K562 (cell line): ENCODE measurements at regions not wholly inside any gene's neighbourhood (a gene's known extent, or its start where the extent isn't known, plus 50 kb on each side); places are given as distances from the start of the nearest gene placed in this dataset.

Experiments used
- ATAC-seq: fragments of 200-7000 bp; cut with Tn5 transposase; 3 replicates; pipeline ENCODE4 v1.9.1; 2020; ENCODE audit warnings: moderate library complexity
- BruUV-seq: library from RNA; stranded (reverse); fragments of 400-500 nt; replicated peaks from 2 replicates; lab custom pipeline; 2021; lab: Mats Ljungman, UMichigan
- CTCF ChIA-PET: fragments of 300-600 bp; formaldehyde crosslinking; extraction: SDS; loops from one replicate; lab custom pipeline; 2021; ENCODE audit warnings: low intra/inter-chr PET ratio; lab: Yijun Ruan, JAX
- POLR2A ChIA-PET: fragments of 300-600, 350-650 bp; sonication (Branson Sonifier 250); formaldehyde crosslinking; extraction: SDS; loops from one replicate; lab custom pipeline; 2021; ENCODE audit warnings: antibody characterized with exemption, inconsistent platforms; lab: Yijun Ruan, JAX
- DNase-seq, 4 experiments: peaks; one replicate each; pipeline versions ENCODE4 v3.0.0 to v3.0.0-alpha.2; 2011 to 2018; ENCODE audit warnings: low spot score in 3 of 4, mixed read lengths in 3 of 4; ENCODE audit errors: extremely low read depth in 1 of 4
- FAIRE-seq: peaks from 2 replicates; lab custom pipeline; 2011; peaks lifted over from hg19 to GRCh38; lab: Jason Lieb, UNC
- H2AFZ ChIP-seq: 2 replicates; pipeline ENCODE4 v1.6.0; 2011; ENCODE audit warnings: low read depth, low read length, control low read depth, inconsistent platforms
- H3K27ac ChIP-seq: fragments of 200-600 bp; 3 replicates; pipeline ENCODE4 v1.8.0; 2011; ENCODE audit warnings: low read depth, mild to moderate bottlenecking, control low read depth, inconsistent platforms, low read length, moderate library complexity, mixed read lengths; ENCODE audit errors: extremely low read depth
- H3K27me3 ChIP-seq, 2 experiments: fragments of 300-600 bp in 1 of 2; 2 replicates in 1 of 2; 3 replicates in 1 of 2; pipeline versions ENCODE4 v1.6.0 to v1.8.0; 2011; ENCODE audit warnings: inconsistent platforms in 2 of 2, low read length in 2 of 2, mild to moderate bottlenecking in 1 of 2, mixed read lengths in 1 of 2, moderate library complexity in 1 of 2; ENCODE audit not compliant: control insufficient read depth in 2 of 2, insufficient read depth in 2 of 2
- H3K36me3 ChIP-seq: fragments of 300-600 bp; 3 replicates; pipeline ENCODE4 v1.8.0; 2011; ENCODE audit warnings: mild to moderate bottlenecking, low read length, inconsistent platforms; ENCODE audit not compliant: control insufficient read depth, insufficient read depth
- H3K4me1 ChIP-seq, 2 experiments: fragments of 200-600 bp in 1 of 2; replicated peaks in 1 of 2; 2 replicates in 1 of 2; 3 replicates in 1 of 2; pipeline versions ENCODE4 v1.5.1 to v1.8.0; 2011; ENCODE audit warnings: inconsistent platforms in 2 of 2, low read length in 2 of 2, mild to moderate bottlenecking in 1 of 2, mixed read lengths in 1 of 2, moderate library complexity in 1 of 2; ENCODE audit not compliant: control insufficient read depth in 2 of 2, insufficient read depth in 2 of 2
- H3K4me2 ChIP-seq: 2 replicates; pipeline ENCODE4 v1.6.1; 2011; ENCODE audit warnings: low read length, control low read depth, inconsistent platforms, mixed read lengths; ENCODE audit not compliant: insufficient read depth
- H3K4me3 ChIP-seq: fragments of 200-600 bp; sonication (generic), shearing (Covaris generic); 2 replicates; pipeline ENCODE4 v1.5.1; 2016; ENCODE audit warnings: control low read depth, inconsistent platforms
- H3K79me2 ChIP-seq: fragments of 200-600 bp; 3 replicates; pipeline ENCODE4 v1.8.0; 2011; ENCODE audit warnings: low read length, inconsistent platforms; ENCODE audit not compliant: control insufficient read depth, insufficient read depth
- H3K9ac ChIP-seq, 2 experiments: 2 replicates each; pipeline versions ENCODE4 v1.6.0 to v1.6.1; 2011; ENCODE audit warnings: low read depth in 2 of 2, low read length in 2 of 2, control low read depth in 1 of 2, inconsistent platforms in 1 of 2, mild to moderate bottlenecking in 1 of 2, mixed read lengths in 1 of 2; ENCODE audit not compliant: insufficient read depth in 1 of 2
- H3K9me1 ChIP-seq: one replicate; pipeline ENCODE4 v1.6.0; 2011; ENCODE audit warnings: inconsistent platforms, mild to moderate bottlenecking, low read length, moderate library complexity; ENCODE audit not compliant: control insufficient read depth, insufficient read depth
- H3K9me3 ChIP-seq: replicated peaks from 2 replicates; pipeline ENCODE4 v1.5.1; 2011; ENCODE audit warnings: low read depth, low read length, inconsistent platforms; ENCODE audit not compliant: control insufficient read depth, insufficient read depth
- H4K20me1 ChIP-seq: replicated peaks from 2 replicates; pipeline ENCODE4 v1.6.1; 2011; ENCODE audit warnings: low read length, inconsistent platforms, mixed read lengths; ENCODE audit not compliant: control insufficient read depth, insufficient read depth
- BRCA1 ChIP-seq, 2 experiments: fragments of 450-650 bp in 1 of 2; sonication (generic) in 1 of 2; formaldehyde crosslinking in 1 of 2; IDR thresholded peaks; 2 replicates each; pipeline versions ENCODE4 v1.5.0 to v1.6.1; 2017 to 2020; ENCODE audit warnings: mild to moderate bottlenecking in 1 of 2, missing genetic modification reagents in 1 of 2
- CREM ChIP-seq: IDR thresholded peaks from 2 replicates; pipeline ENCODE4 v1.6.1; 2014; ENCODE audit warnings: antibody characterized with exemption, low read depth
- DACH1 ChIP-seq: fragments of 450-650 bp; IDR thresholded peaks from 2 replicates; pipeline ENCODE4 v1.6.1; 2018; ENCODE audit not compliant: partially characterized antibody
- FOXA3 ChIP-seq, 2 experiments: fragments of 450-650 bp in 1 of 2; sonication (generic) in 1 of 2; formaldehyde crosslinking; IDR thresholded peaks in 1 of 2; conservative IDR thresholded peaks in 1 of 2; 2 replicates each; pipeline versions ENCODE4 v1.4.0 to v1.8.0; 2020 to 2022; ENCODE audit warnings: mild to moderate bottlenecking in 2 of 2, missing genetic modification reagents in 1 of 2
- MCM3 ChIP-seq: fragments of 450-650 bp; IDR thresholded peaks from 2 replicates; pipeline ENCODE4 v1.6.1; 2016
- MTF1 ChIP-seq: fragments of 250-450 bp; sonication (Bioruptor Pico); IDR thresholded peaks from 2 replicates; pipeline ENCODE4 v1.9.0; 2021; ENCODE audit warnings: moderate library complexity, mild to moderate bottlenecking, inconsistent platforms, borderline replicate concordance
- PCBP2 ChIP-seq: fragments of 200-400 bp; formaldehyde crosslinking; IDR thresholded peaks from 2 replicates; pipeline ENCODE4 v1.6.1; 2018; ENCODE audit warnings: low read length, low read depth, mild to moderate bottlenecking, moderate library complexity; ENCODE audit not compliant: poor library complexity, severe bottlenecking
- PHB ChIP-seq: fragments of 250-450 bp; sonication (Bioruptor Pico); IDR thresholded peaks from 2 replicates; pipeline ENCODE4 v1.5.0; 2021
- POLR2H ChIP-seq: IDR thresholded peaks from 2 replicates; pipeline ENCODE4 v1.6.1; 2016; ENCODE audit warnings: missing genetic modification characterization, low read depth, mild to moderate bottlenecking, control low read depth, missing compliant biosample characterization, moderate library complexity
- RBM39 ChIP-seq: fragments of 200-400 bp; formaldehyde crosslinking; optimal IDR thresholded peaks from 2 replicates; pipeline ENCODE3; 2018; ENCODE audit warnings: low read depth, low read length
- TAF1 ChIP-seq: IDR thresholded peaks from 2 replicates; pipeline ENCODE4 v1.6.1; 2011; ENCODE audit warnings: mild to moderate bottlenecking, low read length, moderate library complexity; ENCODE audit not compliant: insufficient read depth, control insufficient read depth, severe bottlenecking; ENCODE audit errors: extremely low read depth
- XRCC3 ChIP-seq: fragments of 450-650 bp; IDR thresholded peaks from 2 replicates; pipeline ENCODE4 v1.6.1; 2017; ENCODE audit warnings: mild to moderate bottlenecking, moderate library complexity
- ZFP91 ChIP-seq: sonication (generic); formaldehyde crosslinking; IDR thresholded peaks from 2 replicates; pipeline ENCODE4 v1.8.0; 2022; ENCODE audit warnings: mild to moderate bottlenecking, missing genetic modification reagents
- WGBS: fragments of 100-300 bp; shearing (Covaris generic); methylation state at CpG from one replicate; pipeline ENCODE4 v1.1.6; 2016; ENCODE audit warnings: low coverage, mixed read lengths; ENCODE audit not compliant: insufficient coverage; ENCODE audit errors: missing lambda C conversion rate; 5-methylcytosine and 5-hydroxymethylcytosine counted together
- in situ Hi-C: fragments of 300-500 bp; cut with MboI; formaldehyde crosslinking; loops from 4 replicates; pipeline ENCODE4 v1.15.0; 2018; ENCODE audit warnings: inconsistent platforms, mixed read lengths
- intact Hi-C: fragments of 100-400 bp; cut with micrococcal nuclease; formaldehyde crosslinking; loops from 2 replicates; pipeline ENCODE4 v1.14.2; 2022
- TF ChIP-seq, protein P1 (sequence below): fragments of 250-450 bp; sonication (Bioruptor Pico); IDR thresholded peaks from 2 replicates; pipeline ENCODE4 v1.5.0; 2021; ENCODE audit warnings: mild to moderate bottlenecking, moderate library complexity

GRCh38 chr1:228917342-228917741 lies 182.1 kb downstream of the RHOU start:
- no peak overlapping the region for H3K4me3 ChIP-seq
- ATAC-seq = no peak
- TF ChIP-seq MTF1 (CRISPR knock-in tag) (no peak), DACH1 (no peak), BRCA1 (IDR thresholded peaks at IDR 0.05) (no peak), BRCA1 (CRISPR knock-in tag; IDR thresholded peaks at IDR 0.05) (no peak), ZFP91 (CRISPR knock-in tag) (no peak), RBM39 (no peak), CREM (no peak), PHB (CRISPR knock-in tag) (no peak), FOXA3 (CRISPR knock-in tag; conservative IDR thresholded peaks at IDR 0.05 in 1 of 2, IDR thresholded peaks at IDR 0.05 in 1 of 2) (no peak), MCM3 (no peak), POLR2H (tag) (no peak), TAF1 (no peak), XRCC3 (no peak), PCBP2 (no peak)
- TF ChIP-seq, protein P1, sequence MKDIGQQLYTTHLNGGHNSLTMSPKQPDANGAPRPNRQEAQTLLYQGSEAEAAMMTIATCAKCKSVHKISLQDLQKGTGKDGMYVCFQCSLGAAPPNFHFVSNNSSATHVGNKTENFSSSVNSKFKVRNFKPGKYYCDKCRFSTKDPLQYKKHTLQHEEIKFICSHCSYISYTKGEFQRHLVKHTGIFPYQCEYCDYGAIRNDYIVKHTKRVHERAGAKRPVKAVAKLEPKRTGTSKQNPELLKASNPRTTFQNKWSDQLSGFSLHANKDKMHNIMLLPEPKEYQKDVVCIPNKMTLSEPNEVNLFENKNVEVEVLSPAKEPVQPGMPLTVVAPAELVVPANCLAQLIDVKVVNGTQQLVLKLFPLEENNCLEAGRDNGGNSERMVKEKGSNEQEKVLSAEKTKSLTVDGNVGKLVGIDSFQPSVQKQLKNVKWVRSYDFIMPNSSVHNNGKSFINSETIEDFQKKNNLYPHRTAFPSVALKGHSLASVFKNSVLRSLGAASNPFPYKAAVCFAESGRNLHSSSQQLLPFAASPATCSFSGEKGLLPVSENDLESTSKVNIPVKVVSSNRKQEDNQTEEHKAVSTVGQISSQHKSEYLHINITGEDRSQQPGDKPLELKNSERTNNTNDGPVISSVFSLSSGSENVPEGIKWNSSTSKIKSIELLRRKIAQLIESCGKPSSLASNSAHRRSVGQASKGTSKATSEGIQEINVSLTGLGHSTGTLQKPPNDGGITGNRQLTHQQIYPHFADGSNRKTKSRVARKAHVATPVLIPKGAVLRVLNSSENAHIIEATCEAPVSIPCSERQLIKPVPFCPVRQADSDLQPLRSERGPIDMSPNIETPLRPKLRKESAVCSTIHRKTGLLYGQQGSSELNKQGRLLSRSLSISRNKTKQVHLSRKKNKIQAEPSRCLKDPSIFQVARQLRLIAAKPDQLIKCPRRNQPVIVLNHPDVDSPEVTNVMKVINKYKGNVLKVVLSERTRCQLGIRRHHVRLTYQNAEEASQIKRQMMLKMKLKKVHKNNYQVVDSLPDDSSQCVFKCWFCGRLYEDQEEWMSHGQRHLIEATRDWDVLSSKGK (CRISPR knock-in tag) = no peak
- FAIRE-seq = no peak
- in situ Hi-C loops = no loop called here
- intact Hi-C loops = no loop called here
- H3K79me2 ChIP-seq = no peaks in the 10 kb centered on the region
- H3K36me3 ChIP-seq = no peaks in the 10 kb centered on the region
- CTCF ChIA-PET = no interaction called here
- whole genome bisulfite sequencing = under 1% methylated on average over 9 of the region's 9 CpGs
- BruUV-seq = no TSS peak
- H3K27me3 ChIP-seq = peaks cover 0 to 4% of the 10 kb centered on the region in 2 experiments; a peak in 2 of 5 replicates
- no peaks in the 10 kb centered on the region for H4K20me1 ChIP-seq
- no peak overlapping the region for H3K27ac ChIP-seq
- POLR2A ChIA-PET = no interaction called here
- H3K9me3 ChIP-seq = no peaks in the 10 kb centered on the region
- H3K4me2 ChIP-seq = no peak overlapping the region
- H3K4me1 ChIP-seq = no peaks in the 10 kb centered on the region
- no peak overlapping the region for H2AFZ ChIP-seq
- DNase-seq = no peak
- no peak overlapping the region for H3K9ac ChIP-seq
- no peaks in the 10 kb centered on the region for H3K9me1 ChIP-seq
